ENCODE measurements at regions not wholly inside any gene's neighbourhood (a gene's known extent, or its start where the extent isn't known, plus 50 kb on each side); places are given as distances from the start of the nearest gene placed in this dataset.

- TF ChIP-seq TCF3 (CRISPR knock-in tag; IDR thresholded peaks at IDR 0.05) (peak; percentile 44; the same call in 1 of the 2 replicates), BHLHE40 (IDR thresholded peaks at IDR 0.05; ENCODE audit: low read length) (no peak), NR2C2 (CRISPR knock-in tag; IDR thresholded peaks at IDR 0.05) (no peak), NR2C2 (tag; IDR thresholded peaks at IDR 0.05) (peak; percentile 25; the same call in 1 of the 2 replicates), SMAD4 (CRISPR knock-in tag; conservative IDR thresholded peaks at IDR 0.05) (0 out of 2 replicates have a peak, but pooled peaks have one; percentile 16), MITF (IDR thresholded peaks at IDR 0.05) (no peak), IRF9 (tag; IDR thresholded peaks at IDR 0.05) (no peak), ZNF239 (CRISPR knock-in tag; IDR thresholded peaks at IDR 0.05) (no peak), ZNF668 (CRISPR knock-in tag; IDR thresholded peaks at IDR 0.05) (no peak), ZNF311 (CRISPR knock-in tag; IDR thresholded peaks at IDR 0.05) (no peak), TBL1XR1 (IDR thresholded peaks at IDR 0.05; ENCODE audit: low read length in 2 of 2) (no peak), SMARCC2 (IDR thresholded peaks at IDR 0.05; ENCODE audit: low read depth) (no peak), UBTF (IDR thresholded peaks at IDR 0.05; ENCODE audit: borderline replicate concordance in 1 of 2, low read depth in 2 of 2, low read length in 2 of 2) (no peak), FOXA3 (CRISPR knock-in tag; conservative IDR thresholded peaks at IDR 0.05 in 1 of 2, IDR thresholded peaks at IDR 0.05 in 1 of 2) (peak in 1 of 2 experiments; percentile 99; a peak in 3 of 4 replicates), HNRNPK (IDR thresholded peaks at IDR 0.05; ENCODE audit: low read depth, low read length, poor library complexity, severe bottlenecking) (no peak), CREM (IDR thresholded peaks at IDR 0.05; ENCODE audit: low read depth) (no peak), ATF4 (CRISPR knock-in tag; IDR thresholded peaks at IDR 0.05) (0 out of 2 replicates have a peak, but pooled peaks have one; percentile 20), SIN3B (IDR thresholded peaks at IDR 0.05; ENCODE audit: low read depth) (no peak), KLF10 (CRISPR knock-in tag; IDR thresholded peaks at IDR 0.05) (no peak), RCOR1 (IDR thresholded peaks at IDR 0.05; ENCODE audit: borderline replicate concordance in 1 of 2, low read depth in 2 of 2, low read length in 2 of 2) (0 out of 4 replicates have a peak, but pooled peaks of 1 of the 2 experiments have one; percentile 25), HDGF (IDR thresholded peaks at IDR 0.05) (no peak)
Observed at GRCh38 chr6:130513770-130514169, 148.0 kb downstream of the TMEM200A start (continued).
